ENCODE measurements at regions not wholly inside any gene's neighbourhood (a gene's known extent, or its start where the extent isn't known, plus 50 kb on each side); places are given as distances from the start of the nearest gene placed in this dataset.

DNA sequence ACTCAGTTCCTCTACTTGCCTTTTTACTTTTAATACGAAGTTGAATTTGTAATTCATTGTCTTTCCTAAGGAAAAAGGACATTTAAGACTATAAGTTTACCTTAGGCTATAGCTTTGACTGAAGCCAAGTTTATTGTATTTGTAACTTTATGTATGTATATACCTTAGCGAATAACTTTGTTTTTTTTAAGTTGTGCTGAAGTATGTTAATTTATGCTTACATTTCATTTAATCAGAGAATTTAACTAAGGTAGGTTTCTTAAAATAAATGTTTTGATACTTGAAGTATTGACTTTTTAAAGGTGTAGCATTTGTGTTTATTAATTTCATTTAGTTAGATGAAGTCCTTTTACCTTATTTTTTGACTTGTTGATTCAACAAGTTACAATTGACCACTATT is 55.2 kb upstream of the TPTE start:
- Histone ChIP-seq H3K4me3 (ENCODE audit: low read length in 2 of 2) (no peak overlapping the region), H3K36me3 (ENCODE audit: control insufficient read depth in 1 of 2, insufficient read depth in 2 of 2, low read length in 1 of 2) (no peaks in the 10 kb centered on the region), H3K4me1 (ENCODE audit: control insufficient read depth in 1 of 2, insufficient read depth in 2 of 2, low read length in 2 of 2) (no peaks in the 10 kb centered on the region), H3K27ac (ENCODE audit: low read depth in 1 of 2, low read length in 2 of 2) (no peak overlapping the region), H3K27me3 (ENCODE audit: control insufficient read depth in 1 of 2, insufficient read depth in 2 of 2, low read length in 1 of 2) (no peaks in the 10 kb centered on the region), H3K9me3 (ENCODE audit: control insufficient read depth, low read length) (no peaks in the 10 kb centered on the region)
- DNase-seq = no peak
- no peak for ATAC-seq (ENCODE audit: low FRiP score)
- intact Hi-C loops (cut with DNase I) = no loop called here
- WGBS, 2 donors = 22 to 23% methylated on average over 2 of the region's 2 CpGs

All from aorta (tissue), 5 donors.